ENCODE measurements at regions not wholly inside any gene's neighbourhood (a gene's known extent, or its start where the extent isn't known, plus 50 kb on each side); places are given as distances from the start of the nearest gene placed in this dataset.

GRCh38 chr20:40592941-40593340 is 96.1 kb downstream of the MAFB start:
- no peaks in the 10 kb centered on the region for H3K4me1 ChIP-seq (ENCODE audit: control insufficient read depth in 1 of 2, insufficient read depth in 2 of 2, low read length in 2 of 2)
- no peak overlapping the region for H3K27ac ChIP-seq (ENCODE audit: low read depth, low read length)
- H3K9ac ChIP-seq (ENCODE audit: low read depth in 1 of 2, low read length in 2 of 2) = no peak overlapping the region

GRCh38 chr20:40591536-40591935 is 97.5 kb downstream of the MAFB start:
- no peaks in the 10 kb centered on the region for H3K36me3 ChIP-seq (ENCODE audit: control insufficient read depth in 1 of 2, insufficient read depth in 2 of 2, low read length in 2 of 2)
- no peak overlapping the region for H3K27ac ChIP-seq (ENCODE audit: low read depth, low read length)
- peaks cover 0 to 5% of the 10 kb centered on the region in 2 donors for H3K27me3 ChIP-seq (ENCODE audit: control insufficient read depth in 1 of 2, insufficient read depth in 2 of 2, low read length in 2 of 2)
- H3K4me3 ChIP-seq (ENCODE audit: low read depth in 1 of 2, low read length in 2 of 2) = no peak overlapping the region
- H3K9ac ChIP-seq (ENCODE audit: low read depth in 1 of 2, low read length in 2 of 2) = no peak overlapping the region
- H3K4me1 ChIP-seq (ENCODE audit: control insufficient read depth in 1 of 2, insufficient read depth in 2 of 2, low read length in 2 of 2) = no peaks in the 10 kb centered on the region
- no peaks in the 10 kb centered on the region for H3K9me3 ChIP-seq (ENCODE audit: control insufficient read depth in 1 of 2, low read length in 2 of 2)

More at GRCh38 chr20:40592941-40593340, 96.1 kb downstream of the MAFB start:
- no peaks in the 10 kb centered on the region for H3K9me3 ChIP-seq (ENCODE audit: control insufficient read depth in 1 of 2, low read length in 2 of 2)
- no peaks in the 10 kb centered on the region for H3K36me3 ChIP-seq (ENCODE audit: control insufficient read depth in 1 of 2, insufficient read depth in 2 of 2, low read length in 2 of 2)
- H3K4me3 ChIP-seq (ENCODE audit: low read depth in 1 of 2, low read length in 2 of 2) = no peak overlapping the region
- H3K27me3 ChIP-seq (ENCODE audit: control insufficient read depth in 1 of 2, insufficient read depth in 2 of 2, low read length in 2 of 2) = peaks cover 0 to 5% of the 10 kb centered on the region in 2 donors

- no peaks in the 10 kb centered on the region for H3K4me1 ChIP-seq (ENCODE audit: control insufficient read depth in 1 of 2, insufficient read depth in 2 of 2, low read length in 2 of 2)
- H3K4me3 ChIP-seq (ENCODE audit: low read depth in 1 of 2, low read length in 2 of 2) = no peak overlapping the region
- peaks cover 0 to 5% of the 10 kb centered on the region in 2 donors for H3K27me3 ChIP-seq (ENCODE audit: control insufficient read depth in 1 of 2, insufficient read depth in 2 of 2, low read length in 2 of 2)
- no peak overlapping the region for H3K9ac ChIP-seq (ENCODE audit: low read depth in 1 of 2, low read length in 2 of 2)
- no peaks in the 10 kb centered on the region for H3K36me3 ChIP-seq (ENCODE audit: control insufficient read depth in 1 of 2, insufficient read depth in 2 of 2, low read length in 2 of 2)
- no peaks in the 10 kb centered on the region for H3K9me3 ChIP-seq (ENCODE audit: control insufficient read depth in 1 of 2, low read length in 2 of 2)
- H3K27ac ChIP-seq (ENCODE audit: low read depth, low read length) = no peak overlapping the region
Observed at GRCh38 chr20:40591119-40591518, 97.9 kb downstream of the MAFB start.

- Histone ChIP-seq H3K27me3 (ENCODE audit: control insufficient read depth in 1 of 2, insufficient read depth in 2 of 2, low read length in 2 of 2) (no peaks in the 10 kb centered on the region), H3K9ac (ENCODE audit: low read depth in 1 of 2, low read length in 2 of 2) (no peak overlapping the region), H3K36me3 (ENCODE audit: control insufficient read depth in 1 of 2, insufficient read depth in 2 of 2, low read length in 2 of 2) (no peaks in the 10 kb centered on the region)
Observed at GRCh38 chr20:40589581-40589980, 99.5 kb downstream of the MAFB start.

GRCh38 chr20:40588891-40589290 is 100.1 kb downstream of the MAFB start:
- Histone ChIP-seq H3K27me3 (ENCODE audit: control insufficient read depth in 1 of 2, insufficient read depth in 2 of 2, low read length in 2 of 2) (no peaks in the 10 kb centered on the region), H3K9me3 (ENCODE audit: control insufficient read depth in 1 of 2, low read length in 2 of 2) (no peaks in the 10 kb centered on the region), H3K9ac (ENCODE audit: low read depth in 1 of 2, low read length in 2 of 2) (no peak overlapping the region), H3K36me3 (ENCODE audit: control insufficient read depth in 1 of 2, insufficient read depth in 2 of 2, low read length in 2 of 2) (no peaks in the 10 kb centered on the region), H3K4me3 (ENCODE audit: low read depth in 1 of 2, low read length in 2 of 2) (no peak overlapping the region), H3K4me1 (ENCODE audit: control insufficient read depth in 1 of 2, insufficient read depth in 2 of 2, low read length in 2 of 2) (peaks cover 0 to 10% of the 10 kb centered on the region in 2 donors), H3K27ac (ENCODE audit: low read depth, low read length) (no peak overlapping the region)

More at GRCh38 chr20:40589581-40589980, 99.5 kb downstream of the MAFB start:
- Histone ChIP-seq H3K27ac (ENCODE audit: low read depth, low read length) (no peak overlapping the region), H3K4me3 (ENCODE audit: low read depth in 1 of 2, low read length in 2 of 2) (no peak overlapping the region), H3K4me1 (ENCODE audit: control insufficient read depth in 1 of 2, insufficient read depth in 2 of 2, low read length in 2 of 2) (peaks cover 0 to 3% of the 10 kb centered on the region in 2 donors), H3K9me3 (ENCODE audit: control insufficient read depth in 1 of 2, low read length in 2 of 2) (no peaks in the 10 kb centered on the region)

GRCh38 chr20:40587038-40587437 is 102.0 kb downstream of the MAFB start:
- Histone ChIP-seq H3K4me1 (ENCODE audit: control insufficient read depth in 1 of 2, insufficient read depth in 2 of 2, low read length in 2 of 2) (peaks cover 14 to 23% of the 10 kb centered on the region in 2 donors), H3K36me3 (ENCODE audit: control insufficient read depth in 1 of 2, insufficient read depth in 2 of 2, low read length in 2 of 2) (no peaks in the 10 kb centered on the region), H3K27me3 (ENCODE audit: control insufficient read depth in 1 of 2, insufficient read depth in 2 of 2, low read length in 2 of 2) (no peaks in the 10 kb centered on the region), H3K27ac (ENCODE audit: low read depth, low read length) (no peak overlapping the region), H3K9ac (ENCODE audit: low read depth in 1 of 2, low read length in 2 of 2) (no peak overlapping the region), H3K9me3 (ENCODE audit: control insufficient read depth in 1 of 2, low read length in 2 of 2) (no peaks in the 10 kb centered on the region), H3K4me3 (ENCODE audit: low read depth in 1 of 2, low read length in 2 of 2) (no peak overlapping the region)

GRCh38 chr20:40584130-40584809 is 104.8 kb downstream of the MAFB start:
- H3K27ac ChIP-seq (ENCODE audit: low read depth, low read length) = no peak overlapping the region
- peaks cover 19 to 24% of the 10 kb centered on the region in 2 donors for H3K4me1 ChIP-seq (ENCODE audit: control insufficient read depth in 1 of 2, insufficient read depth in 2 of 2, low read length in 2 of 2)
- no peak overlapping the region for H3K9ac ChIP-seq (ENCODE audit: low read depth in 1 of 2, low read length in 2 of 2)
- no peak overlapping the region for H3K4me3 ChIP-seq (ENCODE audit: low read depth in 1 of 2, low read length in 2 of 2)
- H3K36me3 ChIP-seq (ENCODE audit: control insufficient read depth in 1 of 2, insufficient read depth in 2 of 2, low read length in 2 of 2) = no peaks in the 10 kb centered on the region
- H3K27me3 ChIP-seq (ENCODE audit: control insufficient read depth in 1 of 2, insufficient read depth in 2 of 2, low read length in 2 of 2) = no peaks in the 10 kb centered on the region
- H3K9me3 ChIP-seq (ENCODE audit: control insufficient read depth in 1 of 2, low read length in 2 of 2) = no peaks in the 10 kb centered on the region

GRCh38 chr20:40583636-40584035 is 105.4 kb downstream of the MAFB start:
- no peaks in the 10 kb centered on the region for H3K9me3 ChIP-seq (ENCODE audit: control insufficient read depth in 1 of 2, low read length in 2 of 2)
- H3K36me3 ChIP-seq (ENCODE audit: control insufficient read depth in 1 of 2, insufficient read depth in 2 of 2, low read length in 2 of 2) = no peaks in the 10 kb centered on the region
- no peak overlapping the region for H3K27ac ChIP-seq (ENCODE audit: low read depth, low read length)
- H3K9ac ChIP-seq (ENCODE audit: low read depth in 1 of 2, low read length in 2 of 2) = no peak overlapping the region
- H3K4me1 ChIP-seq (ENCODE audit: control insufficient read depth in 1 of 2, insufficient read depth in 2 of 2, low read length in 2 of 2) = peaks cover 19 to 24% of the 10 kb centered on the region in 2 donors
- H3K27me3 ChIP-seq (ENCODE audit: control insufficient read depth in 1 of 2, insufficient read depth in 2 of 2, low read length in 2 of 2) = no peaks in the 10 kb centered on the region
- H3K4me3 ChIP-seq (ENCODE audit: low read depth in 1 of 2, low read length in 2 of 2) = no peak overlapping the region

GRCh38 chr20:40583205-40583604 is 105.8 kb downstream of the MAFB start:
- no peak overlapping the region for H3K27ac ChIP-seq (ENCODE audit: low read depth, low read length)
- peaks cover 19 to 24% of the 10 kb centered on the region in 2 donors for H3K4me1 ChIP-seq (ENCODE audit: control insufficient read depth in 1 of 2, insufficient read depth in 2 of 2, low read length in 2 of 2)
- no peaks in the 10 kb centered on the region for H3K9me3 ChIP-seq (ENCODE audit: control insufficient read depth in 1 of 2, low read length in 2 of 2)
- no peak overlapping the region for H3K9ac ChIP-seq (ENCODE audit: low read depth in 1 of 2, low read length in 2 of 2)
- no peaks in the 10 kb centered on the region for H3K27me3 ChIP-seq (ENCODE audit: control insufficient read depth in 1 of 2, insufficient read depth in 2 of 2, low read length in 2 of 2)
- no peak overlapping the region for H3K4me3 ChIP-seq (ENCODE audit: low read depth in 1 of 2, low read length in 2 of 2)
- no peaks in the 10 kb centered on the region for H3K36me3 ChIP-seq (ENCODE audit: control insufficient read depth in 1 of 2, insufficient read depth in 2 of 2, low read length in 2 of 2)

- H3K4me3 ChIP-seq (ENCODE audit: low read depth in 1 of 2, low read length in 2 of 2) = no peak overlapping the region
- peaks cover 19 to 24% of the 10 kb centered on the region in 2 donors for H3K4me1 ChIP-seq (ENCODE audit: control insufficient read depth in 1 of 2, insufficient read depth in 2 of 2, low read length in 2 of 2)
- H3K27ac ChIP-seq (ENCODE audit: low read depth, low read length) = no peak overlapping the region
- no peaks in the 10 kb centered on the region for H3K36me3 ChIP-seq (ENCODE audit: control insufficient read depth in 1 of 2, insufficient read depth in 2 of 2, low read length in 2 of 2)
- H3K9me3 ChIP-seq (ENCODE audit: control insufficient read depth in 1 of 2, low read length in 2 of 2) = no peaks in the 10 kb centered on the region
- H3K9ac ChIP-seq (ENCODE audit: low read depth in 1 of 2, low read length in 2 of 2) = no peak overlapping the region
- no peaks in the 10 kb centered on the region for H3K27me3 ChIP-seq (ENCODE audit: control insufficient read depth in 1 of 2, insufficient read depth in 2 of 2, low read length in 2 of 2)
Observed at GRCh38 chr20:40582531-40582930, 106.5 kb downstream of the MAFB start.

Measured in duodenal mucosa (tissue), 2 donors.